ENCODE measurements at regions not wholly inside any gene's neighbourhood (a gene's known extent, or its start where the extent isn't known, plus 50 kb on each side); places are given as distances from the start of the nearest gene placed in this dataset.
"Not testable (repeated sequence)": the region's sequence is repeated elsewhere in the genome, so short reads cannot be mapped to it uniquely, and the experiment has no call there.

- intact Hi-C loops (cut with DNase I) = no loop called here
- no peak for DNase-seq (ENCODE audit: low spot score)
These were observed 349.2 kb upstream of the ID2 start for GRCh38 chr2:8332646-8333045.

DNA sequence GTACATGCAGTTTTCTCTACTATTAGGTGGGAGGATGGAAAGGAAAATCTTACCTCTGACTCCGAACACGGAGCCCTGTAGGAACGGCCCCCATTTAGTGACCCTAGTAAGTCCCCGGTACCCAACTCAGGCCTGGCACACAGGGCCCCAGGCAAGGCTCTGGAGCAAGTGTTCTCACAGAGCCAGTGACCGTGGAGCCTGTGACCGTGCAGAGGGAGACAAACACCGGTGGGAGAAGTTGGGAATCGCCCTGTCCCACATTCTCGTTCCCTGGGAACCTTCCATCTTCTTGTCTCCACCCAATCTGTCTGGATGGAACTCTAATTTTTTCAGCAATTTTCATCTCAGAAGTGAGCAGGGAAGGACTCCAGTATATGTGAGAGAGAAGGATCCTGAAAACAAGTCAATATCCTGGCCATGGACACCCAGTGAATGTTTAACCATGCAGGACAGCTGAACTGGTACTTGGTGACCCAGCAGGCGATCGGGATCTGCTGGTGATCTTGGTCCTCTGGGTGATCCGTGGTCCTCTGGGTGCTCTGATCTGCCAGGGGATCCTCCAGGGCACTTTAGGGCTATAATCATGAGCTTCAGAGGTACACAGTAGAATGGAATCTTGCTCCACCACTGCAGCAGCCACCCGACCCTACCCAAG is 348.6 kb upstream of the ID2 start:
- DNase-seq (ENCODE audit: low spot score) = no peak
- intact Hi-C loops (cut with DNase I) = no loop called here

- intact Hi-C loops (cut with DNase I); DNase-seq (ENCODE audit: low spot score): not testable (repeated sequence)
These were observed 348.0 kb upstream of the ID2 start for GRCh38 chr2:8333832-8334187.

GRCh38 chr2:8334866-8335325 is 347.0 kb upstream of the ID2 start:
- no peak for DNase-seq (ENCODE audit: low spot score)
- intact Hi-C loops (cut with DNase I) = no loop called here

DNA sequence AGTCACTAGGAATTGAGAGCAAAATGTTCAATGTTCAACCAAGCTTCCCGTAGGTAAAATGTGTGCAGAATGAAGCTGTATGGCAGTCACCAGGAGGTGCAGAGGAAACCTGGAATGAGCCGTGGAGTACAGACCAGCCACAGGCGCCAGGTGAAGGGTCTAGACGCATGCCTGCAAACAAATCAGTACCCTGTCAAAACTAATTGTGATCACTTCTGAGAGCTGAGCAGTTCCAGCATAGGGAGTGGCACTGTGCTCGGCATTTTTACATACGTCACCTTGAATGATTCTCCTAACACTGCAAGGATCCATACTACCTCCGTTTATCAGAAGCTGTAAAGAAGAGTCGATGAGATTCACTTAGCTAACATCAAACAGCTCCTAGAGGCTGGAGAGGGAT is 346.1 kb upstream of the ID2 start:
- DNase-seq (ENCODE audit: low spot score) = no peak
- intact Hi-C loops (cut with DNase I) = no loop called here

DNA sequence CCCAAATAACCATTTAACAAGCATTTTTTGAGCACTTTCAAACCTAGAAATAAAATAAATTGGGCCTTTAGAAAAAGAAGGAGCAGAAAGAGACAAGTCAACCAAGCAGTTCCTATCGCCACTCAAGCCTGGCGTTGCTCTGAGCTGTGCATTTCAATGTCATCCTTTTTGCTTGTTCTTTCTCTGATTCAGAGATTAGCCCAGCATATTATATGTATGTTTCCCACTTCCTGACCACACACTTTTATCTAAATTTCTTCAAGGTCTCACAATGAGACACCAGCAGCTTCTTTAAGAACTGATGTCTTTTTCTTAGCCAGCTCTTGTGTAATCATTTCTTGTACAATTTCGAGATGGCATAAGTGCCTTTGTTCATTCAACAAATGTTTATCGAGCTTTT is 344.5 kb upstream of the ID2 start:
- intact Hi-C loops (cut with DNase I) = no loop called here
- DNase-seq (ENCODE audit: low spot score) = no peak

- intact Hi-C loops (cut with DNase I) = no loop called here
- DNase-seq (ENCODE audit: low spot score) = no peak
These were observed 339.4 kb upstream of the ID2 start for GRCh38 chr2:8342407-8342806.

DNA sequence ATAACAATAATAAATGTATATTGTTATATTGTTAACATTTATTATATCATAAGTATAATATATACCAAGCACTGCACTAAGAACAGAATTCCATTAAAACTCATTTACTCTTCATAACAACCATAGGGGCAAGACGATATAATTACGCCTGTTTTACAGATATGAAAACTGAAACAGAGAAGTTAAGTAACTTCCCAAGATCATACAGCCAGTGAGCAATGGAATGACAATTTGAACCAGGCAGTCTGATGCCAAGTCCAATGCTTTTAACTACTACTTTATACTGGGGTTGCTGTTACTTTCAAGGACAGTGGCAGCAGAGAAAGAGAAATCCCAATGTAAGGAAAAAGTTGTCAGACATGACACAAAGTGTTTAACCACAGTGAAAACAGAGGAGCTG is 338.8 kb upstream of the ID2 start:
- DNase-seq (ENCODE audit: low spot score) = no peak
- intact Hi-C loops (cut with DNase I) = no loop called here

DNA sequence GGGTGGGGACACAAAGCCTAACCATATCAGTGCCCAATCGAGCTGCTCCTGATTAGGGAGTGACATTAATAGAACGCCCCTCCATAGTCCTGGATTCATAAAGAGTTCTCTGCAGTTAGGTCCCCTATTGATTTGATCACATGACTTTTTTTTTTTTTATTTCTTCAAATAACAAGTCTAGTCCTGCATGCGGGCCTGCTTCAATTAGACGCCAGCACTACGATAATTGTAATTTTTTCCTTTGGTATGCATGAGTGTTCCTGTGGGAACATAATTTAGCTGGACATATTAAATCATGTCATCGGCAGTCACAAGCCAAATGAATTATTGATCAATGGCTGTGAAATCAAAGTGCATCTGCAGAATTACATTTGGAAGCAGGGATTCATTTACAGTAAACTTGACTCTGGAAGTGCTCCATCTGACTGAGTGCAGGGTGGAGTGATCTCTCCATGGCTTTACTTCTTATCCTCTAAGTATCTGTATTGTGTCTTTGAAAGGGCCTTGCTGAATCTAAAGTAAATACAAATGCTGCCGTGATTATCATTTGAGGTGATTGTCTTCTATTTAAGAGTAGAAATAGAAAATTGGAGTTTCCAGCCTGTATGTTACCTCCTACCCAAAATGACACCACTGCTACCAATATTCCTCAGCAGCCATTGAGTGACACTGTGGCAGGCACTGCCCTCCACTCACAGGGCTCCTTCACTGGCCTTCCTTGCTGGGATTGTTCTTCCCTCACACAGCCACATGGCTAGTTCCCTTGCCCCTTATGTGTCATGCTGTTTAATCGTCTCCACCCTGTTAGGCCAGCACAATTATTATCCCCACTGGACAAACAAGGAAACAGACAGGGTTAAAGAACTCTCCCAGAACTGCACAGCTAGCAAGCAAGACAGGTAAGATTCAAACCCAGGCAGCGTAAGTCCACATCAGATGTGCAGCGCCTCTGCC is 337.4 kb upstream of the ID2 start:
- no peak for DNase-seq (ENCODE audit: low spot score)
- intact Hi-C loops (cut with DNase I) = no loop called here

DNA sequence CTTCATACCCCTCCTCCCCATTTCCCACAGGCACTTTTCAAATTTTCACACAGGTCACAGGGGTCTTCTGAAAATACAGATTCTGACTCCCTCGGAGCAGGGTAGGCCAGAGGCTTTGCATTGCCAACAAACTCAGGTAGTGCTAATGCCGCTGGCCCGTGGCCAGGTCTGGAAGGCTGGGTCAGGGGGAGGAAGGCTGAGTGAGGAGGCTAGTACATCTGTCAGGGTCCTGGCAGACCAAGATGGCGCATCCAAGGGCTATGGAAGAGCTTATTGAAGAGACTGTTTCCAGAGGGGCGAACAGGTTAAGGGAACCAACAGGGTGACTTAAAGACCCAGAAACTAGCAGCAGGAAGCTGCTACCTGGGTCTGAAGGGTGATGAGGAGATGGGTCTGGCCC is 336.7 kb upstream of the ID2 start:
- no peak for DNase-seq (ENCODE audit: low spot score)
- intact Hi-C loops (cut with DNase I) = no loop called here

DNA sequence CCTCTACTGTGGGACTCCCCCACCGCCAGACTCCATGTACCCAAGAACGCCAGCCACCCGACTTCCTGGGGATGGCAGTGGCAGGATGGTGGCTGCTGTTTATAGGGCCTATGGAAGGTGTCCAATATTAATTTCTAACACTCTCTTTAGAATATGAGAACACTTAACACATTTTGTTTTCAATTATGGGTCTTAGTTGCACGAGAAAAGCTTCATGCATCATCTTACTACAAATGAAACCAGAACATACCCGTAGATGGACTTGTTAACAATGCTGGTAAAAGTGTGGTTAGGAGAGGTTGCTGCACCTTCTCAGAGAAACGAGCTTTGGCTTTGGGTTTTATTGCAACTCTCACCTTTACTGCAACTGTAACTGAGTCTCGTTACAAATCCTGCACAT is 335.6 kb upstream of the ID2 start:
- no peak for DNase-seq (ENCODE audit: low spot score)
- intact Hi-C loops (cut with DNase I) = no loop called here

GRCh38 chr2:8346706-8347430 is 335.0 kb upstream of the ID2 start:
- no peak for DNase-seq (ENCODE audit: low spot score)
- intact Hi-C loops (cut with DNase I) = no loop called here

- DNase-seq (ENCODE audit: low spot score); intact Hi-C loops (cut with DNase I): not testable (repeated sequence)
These were observed 332.9 kb upstream of the ID2 start for GRCh38 chr2:8348911-8349310.

GRCh38 chr2:8352296-8352695 is 329.6 kb upstream of the ID2 start:
- intact Hi-C loops (cut with DNase I) = no loop called here
- no peak for DNase-seq (ENCODE audit: low spot score)

GRCh38 chr2:8352989-8353388 is 328.9 kb upstream of the ID2 start:
- intact Hi-C loops (cut with DNase I) = no loop called here
- DNase-seq (ENCODE audit: low spot score) = no peak

- intact Hi-C loops (cut with DNase I) = no loop called here
These were observed 326.6 kb upstream of the ID2 start for GRCh38 chr2:8355102-8355859.

DNA sequence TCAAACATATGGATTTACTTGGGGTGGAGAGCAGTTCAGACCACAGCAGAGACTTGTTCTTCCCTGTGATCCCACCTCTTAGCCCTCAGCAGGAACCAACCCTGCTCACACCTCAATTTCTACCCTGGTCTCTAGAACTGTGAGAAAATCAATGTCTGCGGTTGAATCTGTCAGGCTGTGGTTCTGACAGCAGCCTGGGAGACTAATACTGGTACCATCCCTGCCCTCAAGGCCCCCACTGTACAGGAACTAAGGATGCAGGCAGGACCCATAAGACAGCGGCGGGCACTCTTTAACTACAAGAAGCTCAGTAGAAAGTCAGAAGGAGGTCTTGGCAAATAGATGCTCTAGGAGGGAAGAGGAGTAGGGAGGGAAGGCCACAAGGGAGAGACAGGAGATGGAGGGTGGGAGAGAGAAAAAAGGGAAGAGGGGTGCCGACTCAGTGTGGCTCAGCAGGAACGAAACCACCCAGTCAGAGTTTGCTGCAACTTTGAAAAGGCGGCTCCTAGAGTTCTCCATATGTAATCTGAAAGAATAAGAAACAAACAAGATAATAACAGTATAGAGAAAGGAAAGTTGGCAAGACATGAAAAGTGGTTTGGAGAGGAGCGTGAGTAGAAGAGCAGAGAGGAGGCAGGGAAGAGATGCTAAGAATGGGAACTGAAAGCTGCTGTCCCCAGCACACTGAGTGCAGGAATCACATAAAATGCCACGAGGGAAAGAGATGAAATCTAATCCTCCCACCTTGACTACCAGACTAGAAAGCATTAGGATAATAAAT is 323.9 kb upstream of the ID2 start:
- intact Hi-C loops (cut with DNase I) = no loop called here
- no peak for DNase-seq (ENCODE audit: low spot score)

More at GRCh38 chr2:8355102-8355859, 326.6 kb upstream of the ID2 start:
- no peak for DNase-seq (ENCODE audit: low spot score)

DNA sequence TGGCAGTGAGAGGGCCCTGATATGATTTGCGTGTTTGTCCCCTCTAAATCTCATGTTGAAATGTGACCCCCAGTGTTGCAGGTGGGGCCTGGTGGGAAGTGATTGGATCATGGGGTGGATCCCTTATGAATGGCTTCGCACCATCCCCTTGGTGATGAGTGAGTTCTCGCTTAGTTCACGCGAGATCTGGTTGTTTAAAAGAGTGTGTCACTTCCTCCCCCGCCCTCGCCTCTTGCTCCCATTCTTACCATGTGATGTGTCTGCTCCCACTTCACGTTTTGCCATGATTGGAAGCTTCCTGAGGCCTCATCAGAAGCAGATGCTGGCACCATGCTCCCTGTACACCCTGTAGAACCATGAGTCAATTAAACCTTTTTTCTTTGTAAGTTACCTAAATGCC is 319.9 kb upstream of the ID2 start:
- intact Hi-C loops (cut with DNase I) = no loop called here
- DNase-seq (ENCODE audit: low spot score) = no peak

DNA sequence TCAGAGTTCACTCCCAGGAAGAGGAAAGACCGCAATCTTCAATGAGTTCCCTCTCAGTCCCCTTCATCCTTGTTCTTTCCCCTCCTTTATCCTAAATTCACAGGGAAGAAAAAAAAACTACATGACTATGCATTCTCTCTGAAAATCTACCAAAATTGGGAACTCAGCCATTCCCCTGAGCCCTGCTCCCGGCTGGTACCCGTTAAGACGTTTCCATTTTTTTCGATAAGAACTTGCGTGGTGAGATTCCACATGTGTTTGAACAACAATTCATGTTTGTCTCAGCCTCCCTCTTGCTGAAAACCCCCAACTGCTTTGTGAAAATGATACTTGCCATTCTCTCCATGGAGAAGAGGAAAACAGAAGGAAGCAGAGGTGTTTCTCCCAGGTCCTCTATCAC is 318.7 kb upstream of the ID2 start:
- no peak for DNase-seq (ENCODE audit: low spot score)
- intact Hi-C loops (cut with DNase I) = no loop called here

Data from cardiac septum (tissue), 1 donor.